HS-5 (cell line): ENCODE measurements at regions not wholly inside any gene's neighbourhood (a gene's known extent, or its start where the extent isn't known, plus 50 kb on each side); places are given as distances from the start of the nearest gene placed in this dataset.
"Not testable (repeated sequence)": the region's sequence is repeated elsewhere in the genome, so short reads cannot be mapped to it uniquely, and the experiment has no call there.

ENCODE experiments used
- DNase-seq: peaks from one replicate; pipeline ENCODE4 v3.0.0-alpha.2; 2012; ENCODE audit warnings: low read depth

DNA sequence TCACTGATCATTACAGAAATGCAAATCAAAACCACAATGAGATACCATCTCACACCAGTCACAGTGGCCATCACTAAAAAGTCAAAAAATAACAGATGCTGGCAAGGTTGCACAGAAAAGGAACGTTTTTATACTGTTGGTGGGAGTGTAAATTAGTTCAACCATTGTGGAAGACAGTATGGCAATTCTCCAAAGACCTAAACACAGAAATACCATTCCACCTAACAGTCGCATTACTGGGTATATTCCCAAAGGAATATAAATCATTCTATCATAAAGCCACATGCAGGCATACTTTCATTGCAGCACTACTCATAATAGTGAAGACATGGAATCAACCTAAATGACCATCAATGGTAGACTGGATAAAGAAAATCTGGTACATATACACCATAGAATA, 83.2 kb upstream of the ARID5B start:
- not testable (repeated sequence) for DNase-seq

GRCh38 chr10:61819208-61819607, 82.3 kb upstream of the ARID5B start:
- no peak for DNase-seq

GRCh38 chr10:61821153-61821552, 80.3 kb upstream of the ARID5B start:
- no peak for DNase-seq

GRCh38 chr10:61821693-61822092, 79.8 kb upstream of the ARID5B start:
- no peak for DNase-seq

DNA sequence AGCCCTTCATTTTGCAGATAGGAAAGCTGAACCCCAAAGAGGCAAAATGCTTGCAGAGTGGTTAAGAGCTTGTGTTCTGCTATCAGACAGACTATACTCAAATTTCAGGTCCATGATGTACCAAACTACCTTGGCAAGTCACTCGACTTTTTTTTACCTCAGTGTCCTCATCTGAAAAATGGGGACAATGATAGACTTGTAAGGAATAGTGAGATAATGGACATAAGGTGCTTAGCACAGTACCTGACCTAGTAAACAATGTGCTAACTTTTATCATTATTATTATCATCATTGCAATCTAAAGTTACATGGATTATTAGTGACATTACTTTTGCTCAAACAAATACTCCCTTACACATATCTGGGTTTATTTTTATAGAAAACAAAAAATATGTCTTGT, 79.4 kb upstream of the ARID5B start:
- no peak for DNase-seq

GRCh38 chr10:61822781-61823230, 78.7 kb upstream of the ARID5B start:
- DNase-seq = no peak

DNA sequence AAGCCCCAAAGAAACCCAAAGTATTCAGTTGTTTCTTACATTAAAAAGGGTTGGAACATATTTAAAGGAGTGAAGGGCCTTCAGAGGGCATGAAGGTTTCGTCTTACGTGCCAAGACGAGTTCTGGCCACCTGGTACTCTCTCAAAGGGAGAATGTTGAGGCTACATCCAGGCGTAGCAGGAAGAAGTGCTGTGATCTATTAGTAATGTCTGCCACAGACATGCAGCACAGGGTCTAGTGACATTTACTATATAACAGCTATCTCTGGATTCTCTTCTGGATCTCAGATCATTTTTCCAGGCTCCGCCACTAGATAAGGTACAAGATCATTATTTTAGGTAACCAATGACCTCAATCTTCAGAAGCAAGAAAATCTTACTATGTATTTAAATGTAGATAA, 76.5 kb upstream of the ARID5B start:
- DNase-seq = no peak

- DNase-seq = no peak
Observed at GRCh38 chr10:61825628-61826027, 75.9 kb upstream of the ARID5B start.

GRCh38 chr10:61828034-61828433, 73.5 kb upstream of the ARID5B start:
- no peak for DNase-seq

- DNase-seq = no peak
Observed at GRCh38 chr10:61828788-61829187, 72.7 kb upstream of the ARID5B start.

DNA sequence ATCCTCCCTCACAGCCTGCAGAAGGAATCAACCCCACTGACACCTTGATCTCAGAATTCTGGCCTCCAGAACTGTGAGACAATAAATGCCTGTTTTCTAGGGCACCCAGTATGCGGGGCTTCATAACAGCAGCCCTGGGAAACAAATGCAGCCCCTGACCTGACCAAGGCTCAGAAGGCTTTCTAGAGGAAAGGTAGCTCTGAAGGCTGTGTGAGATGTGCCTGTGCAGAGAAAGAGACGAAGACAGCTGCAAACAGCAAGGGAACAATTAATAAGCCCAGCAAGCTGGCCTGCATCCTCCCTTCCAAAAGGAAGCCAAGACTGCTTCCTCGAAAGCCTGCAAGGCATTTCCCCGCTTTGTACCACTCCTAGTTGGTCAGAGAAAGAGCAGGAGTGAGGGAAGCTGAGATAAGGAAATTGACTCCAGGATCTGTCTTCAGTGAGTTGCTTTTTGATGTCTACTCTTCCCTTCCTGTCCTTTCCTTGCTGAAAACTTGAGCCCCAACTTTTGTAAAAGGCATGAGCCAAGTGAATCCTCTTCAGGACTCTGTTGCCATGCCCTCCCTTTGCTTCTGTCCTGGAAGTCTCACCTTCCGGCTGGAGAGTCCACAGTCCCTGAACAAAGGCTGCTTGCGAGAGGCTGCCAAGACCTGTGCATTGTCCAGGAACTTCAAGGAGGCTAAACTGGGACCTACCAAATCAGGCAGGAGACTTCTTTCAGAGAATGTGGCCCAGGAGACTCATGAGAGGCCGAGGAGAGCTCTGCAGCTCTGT, 71.2 kb upstream of the ARID5B start:
- no peak for DNase-seq

DNA sequence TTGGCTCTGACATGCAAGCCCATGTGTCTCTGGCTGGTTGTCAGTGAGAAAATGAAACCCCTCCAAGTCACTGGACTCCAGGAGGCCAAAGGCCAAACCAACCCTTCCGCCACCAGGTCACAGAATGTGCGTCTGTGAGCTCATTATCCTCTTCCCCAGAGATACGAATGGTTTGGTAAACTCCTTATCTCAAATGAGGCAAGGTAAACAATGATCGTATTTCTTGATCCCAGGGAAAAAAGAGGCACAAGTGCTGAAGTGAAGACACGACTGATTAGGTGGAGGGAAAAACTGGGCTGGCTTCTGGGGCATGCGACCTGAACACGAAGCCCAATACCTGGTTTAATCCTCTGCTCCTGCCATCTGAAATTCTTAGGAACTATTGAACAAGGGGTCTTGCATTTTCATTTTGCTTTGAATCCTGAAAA, 70.6 kb upstream of the ARID5B start:
- no peak for DNase-seq

- no peak for DNase-seq
Observed at GRCh38 chr10:61832866-61833481, 68.5 kb upstream of the ARID5B start.

DNA sequence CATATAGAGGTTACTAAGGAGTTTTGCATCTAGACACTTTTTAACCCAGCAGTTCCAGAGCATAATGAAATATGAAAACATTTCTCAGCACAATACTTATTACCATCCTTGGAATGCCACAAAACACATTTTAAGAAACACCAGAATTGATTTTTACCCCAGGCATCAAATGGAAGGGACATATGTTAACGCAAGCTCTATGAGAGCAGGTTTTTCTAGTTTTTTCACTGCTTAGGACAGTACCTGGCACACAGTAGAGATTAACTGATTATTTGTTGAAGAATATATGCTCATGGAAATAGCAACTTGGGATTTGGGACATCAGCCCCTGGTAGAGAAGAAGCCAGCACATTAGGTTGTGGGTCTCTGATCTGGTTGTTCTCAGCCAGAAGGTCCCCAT, 67.0 kb upstream of the ARID5B start:
- DNase-seq = no peak

DNA sequence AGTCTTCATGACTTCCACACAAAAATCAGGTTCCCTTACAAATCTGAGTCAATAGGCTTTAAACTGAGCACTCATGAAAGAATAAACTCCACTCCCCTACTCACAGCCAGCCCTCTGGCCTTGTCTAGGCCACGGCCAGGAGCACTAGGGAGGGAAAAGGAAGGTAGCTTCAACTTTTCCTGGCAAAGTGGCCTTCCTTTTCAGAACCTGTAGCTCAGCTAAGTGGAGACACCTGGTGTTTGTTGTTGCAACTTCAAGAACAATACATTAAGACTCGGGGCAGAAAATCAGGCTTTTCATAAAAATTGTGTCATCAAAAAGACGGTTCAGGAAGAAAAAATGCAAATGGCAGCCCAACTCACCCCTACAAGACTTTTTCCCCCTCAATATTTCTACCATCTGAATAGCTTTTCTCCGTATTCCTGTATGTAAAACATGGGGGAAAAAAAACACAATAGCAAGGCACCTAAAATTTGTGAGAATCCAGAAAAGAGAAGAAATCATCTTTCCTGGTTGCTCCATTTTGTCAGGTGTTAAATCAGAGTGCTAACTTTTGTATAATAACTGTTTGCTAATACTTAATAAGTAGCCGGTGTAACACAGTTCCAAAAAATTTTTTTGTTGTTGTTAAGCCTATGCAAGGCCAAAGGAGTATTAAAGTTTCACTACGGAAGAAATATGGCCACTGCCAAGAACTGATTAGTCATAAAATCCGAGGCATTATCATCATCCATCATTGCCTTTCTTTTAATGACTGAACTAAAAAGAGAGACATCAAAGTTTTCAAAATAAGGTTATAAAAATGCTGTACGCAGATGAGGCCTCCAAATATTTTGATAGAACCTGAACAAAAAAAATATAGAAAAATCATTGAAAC, 66.2 kb upstream of the ARID5B start:
- DNase-seq = no peak

DNA sequence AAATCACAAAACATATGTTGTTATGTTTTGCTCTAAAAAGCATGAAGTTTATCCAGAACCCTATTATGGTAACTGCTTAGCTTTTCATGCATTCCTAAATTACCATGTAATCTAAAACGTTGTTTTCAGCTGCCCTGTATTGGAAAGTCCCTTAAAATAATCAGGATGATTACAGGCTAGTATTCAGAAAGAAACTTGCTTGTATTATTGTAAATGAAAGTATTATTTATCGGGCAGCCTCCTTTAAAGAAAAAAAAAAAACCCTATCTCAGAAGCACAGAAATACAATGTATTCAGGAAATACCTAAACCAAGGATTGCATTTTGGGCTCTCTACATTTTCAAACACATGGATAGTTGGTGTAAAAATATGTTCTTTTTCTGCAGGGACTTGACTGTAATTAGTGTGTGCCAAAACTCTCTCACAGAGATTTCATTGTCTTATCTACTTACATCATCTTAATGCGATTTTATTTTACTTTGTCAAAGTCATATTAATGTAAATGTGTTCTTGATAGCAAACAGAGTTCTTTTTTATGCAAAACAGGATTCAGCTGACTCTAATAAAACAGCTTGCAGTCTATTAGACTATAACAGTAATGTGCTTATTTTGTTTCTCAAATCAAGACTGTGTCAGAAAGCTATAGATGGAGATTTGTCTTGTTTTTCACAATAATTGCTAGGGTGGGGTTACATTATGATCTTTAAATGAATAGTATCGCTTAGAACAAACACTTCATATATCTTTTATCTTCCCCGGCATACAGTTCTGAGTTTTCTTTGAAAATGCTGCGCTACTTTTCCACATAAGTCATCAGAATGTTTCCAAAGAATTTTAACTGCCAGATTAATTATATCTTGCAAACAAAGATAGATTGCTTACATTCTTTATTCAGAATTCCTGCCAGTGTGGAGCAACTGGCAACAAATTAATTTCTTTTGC, 65.3 kb upstream of the ARID5B start:
- DNase-seq = no peak

- peak; percentile 40 for DNase-seq
Observed at GRCh38 chr10:61836888-61837754, 64.4 kb upstream of the ARID5B start.

DNA sequence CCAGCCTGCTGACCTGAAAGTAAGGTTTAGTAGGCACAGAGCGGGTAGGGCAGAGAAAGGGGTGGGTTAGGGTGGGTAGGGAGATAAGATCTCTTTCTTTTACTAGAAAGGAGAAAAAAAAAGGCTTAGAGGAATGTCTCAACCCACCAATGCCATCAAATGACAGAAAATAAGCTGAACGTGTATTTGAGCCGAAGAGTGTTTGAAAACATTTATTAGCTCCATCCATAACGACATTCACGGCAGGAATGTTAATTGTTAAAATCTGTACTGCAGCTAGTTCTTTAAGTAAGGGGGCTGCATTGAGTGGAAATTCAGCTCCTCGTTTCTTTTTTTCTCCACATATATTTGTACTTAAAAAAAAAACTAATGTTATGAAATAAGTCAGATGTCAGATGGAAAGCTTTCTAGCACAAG, 63.7 kb upstream of the ARID5B start:
- no peak for DNase-seq

GRCh38 chr10:61839916-61840315, 61.6 kb upstream of the ARID5B start:
- DNase-seq = no peak

DNA sequence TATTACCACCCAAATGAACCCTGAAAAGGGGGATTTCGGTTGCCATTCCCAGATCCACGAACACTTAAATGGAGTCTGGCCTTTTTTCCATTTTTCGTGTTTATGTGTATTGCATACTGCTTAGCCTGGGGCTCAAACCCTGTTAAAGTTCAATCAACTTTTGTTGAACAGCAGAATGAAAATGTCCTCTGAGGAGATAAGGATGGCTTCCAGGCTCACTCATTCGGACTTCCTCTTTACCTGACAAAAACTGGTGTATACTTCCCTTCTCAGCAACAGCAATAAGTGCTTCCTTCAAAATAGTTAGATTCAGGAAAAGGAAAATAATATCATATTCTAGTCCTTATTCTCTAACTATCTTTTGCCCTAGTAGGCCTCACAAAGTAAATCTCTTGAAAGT, 61.1 kb upstream of the ARID5B start:
- DNase-seq = no peak
